HG02840 (cell line): ENCODE measurements at regions not wholly inside any gene's neighbourhood (a gene's known extent, or its start where the extent isn't known, plus 50 kb on each side); places are given as distances from the start of the nearest gene placed in this dataset.
"Not testable (repeated sequence)": the region's sequence is repeated elsewhere in the genome, so short reads cannot be mapped to it uniquely, and the experiment has no call there.

Experiments
- ATAC-seq: cut with Tn5 transposase; IDR thresholded peaks from one replicate; pipeline ENCODE4 v1.9.1; 2021; ENCODE audit warnings: mild to moderate bottlenecking, moderate library complexity, moderate number of reproducible peaks; ENCODE audit not compliant: unreplicated experiment, low FRiP score

- ATAC-seq = no peak
Measured at GRCh38 chr1:219733511-219734174, 120.7 kb upstream of the ZC3H11B start.

- no peak for ATAC-seq
Measured at GRCh38 chr1:219732814-219733491, 120.0 kb upstream of the ZC3H11B start.

- ATAC-seq = no peak
Measured at GRCh38 chr1:219731771-219732170, 118.9 kb upstream of the ZC3H11B start.

GRCh38 chr1:219726480-219727272 lies 113.8 kb upstream of the ZC3H11B start:
- ATAC-seq = no peak

GRCh38 chr1:219724440-219724839 lies 111.5 kb upstream of the ZC3H11B start:
- no peak for ATAC-seq

- no peak for ATAC-seq
Measured at GRCh38 chr1:219717536-219717935, 104.6 kb upstream of the ZC3H11B start.

- no peak for ATAC-seq
Measured at GRCh38 chr1:219716611-219717114, 103.8 kb upstream of the ZC3H11B start.

GRCh38 chr1:219713981-219714381 lies 101.1 kb upstream of the ZC3H11B start:
- no peak for ATAC-seq

- ATAC-seq = no peak
Measured at GRCh38 chr1:219712506-219712905, 99.6 kb upstream of the ZC3H11B start.

- ATAC-seq = no peak
Measured at GRCh38 chr1:219710529-219711194, 97.8 kb upstream of the ZC3H11B start.

- no peak for ATAC-seq
Measured at GRCh38 chr1:219708919-219709543, 96.1 kb upstream of the ZC3H11B start.

- ATAC-seq = not testable (repeated sequence)
Measured at GRCh38 chr1:219707885-219708284, 95.0 kb upstream of the ZC3H11B start.

GRCh38 chr1:219704331-219704730 lies 91.4 kb upstream of the ZC3H11B start:
- ATAC-seq = not testable (repeated sequence)

GRCh38 chr1:219703368-219703639 lies 90.4 kb upstream of the ZC3H11B start:
- ATAC-seq = no peak

GRCh38 chr1:219701476-219701875 lies 88.6 kb upstream of the ZC3H11B start:
- ATAC-seq = no peak

GRCh38 chr1:219699870-219700269 lies 87.0 kb upstream of the ZC3H11B start:
- ATAC-seq = no peak

- no peak for ATAC-seq
Measured at GRCh38 chr1:219697682-219698081, 84.8 kb upstream of the ZC3H11B start.

- ATAC-seq = no peak
Measured at GRCh38 chr1:219692981-219693380, 80.1 kb upstream of the ZC3H11B start.

GRCh38 chr1:219689774-219690173 lies 76.9 kb upstream of the ZC3H11B start:
- ATAC-seq = no peak

GRCh38 chr1:219687779-219688178 lies 74.9 kb upstream of the ZC3H11B start:
- no peak for ATAC-seq
